PFSK-1 (cell line): ENCODE measurements at regions not wholly inside any gene's neighbourhood (a gene's known extent, or its start where the extent isn't known, plus 50 kb on each side); places are given as distances from the start of the nearest gene placed in this dataset.

Source experiments
- FOXP2 ChIP-seq: optimal IDR thresholded peaks from 2 replicates; pipeline ENCODE3; 2011; ENCODE audit warnings: borderline replicate concordance, control low read depth, inconsistent platforms; ENCODE audit not compliant: insufficient read depth; ENCODE audit errors: extremely low read length, extremely low read depth
- POLR2AphosphoS5 ChIP-seq: IDR thresholded peaks from 2 replicates; pipeline ENCODE4 v1.6.1; 2012; ENCODE audit warnings: low read depth, mild to moderate bottlenecking, control low read depth, low read length, moderate library complexity
- SIN3A ChIP-seq: IDR thresholded peaks from 2 replicates; pipeline ENCODE4 v1.6.1; 2012; ENCODE audit warnings: mild to moderate bottlenecking, low read length, moderate library complexity, borderline replicate concordance; ENCODE audit not compliant: insufficient read depth
- TAF1 ChIP-seq: IDR thresholded peaks from 2 replicates; pipeline ENCODE4 v1.6.1; 2012; ENCODE audit warnings: low read length, control low read depth, borderline replicate concordance; ENCODE audit not compliant: insufficient read depth
- TF ChIP-seq, protein P1 (sequence below), 2 experiments: IDR thresholded peaks; 2 replicates each; pipeline versions ENCODE4 v1.6.1 to v1.8.0; 2011 to 2012; ENCODE audit warnings: low read depth in 2 of 2, low read length in 2 of 2, control low read depth in 1 of 2, inconsistent platforms in 1 of 2, mild to moderate bottlenecking in 1 of 2, moderate library complexity in 1 of 2; ENCODE audit not compliant: insufficient read depth in 1 of 2

DNA sequence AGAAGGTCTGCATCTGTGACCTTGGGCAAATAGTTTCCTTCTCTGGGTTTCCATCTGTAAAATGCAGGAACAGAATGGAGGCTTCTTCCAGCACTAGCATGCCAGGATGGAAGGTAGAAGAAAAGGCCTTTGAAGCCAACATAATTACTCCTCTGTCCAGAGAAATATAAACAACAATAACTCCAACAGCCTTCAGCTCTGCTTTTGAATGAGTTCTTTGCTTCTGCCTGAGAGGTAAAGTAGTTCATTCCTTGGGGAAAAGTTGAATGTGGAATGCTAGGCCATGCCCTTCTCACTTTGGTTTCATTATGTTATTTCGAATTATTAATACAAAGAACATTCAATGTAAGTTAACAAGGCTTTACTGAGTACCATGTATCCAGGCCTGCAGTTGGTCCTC is 61.2 kb upstream of the BLID start:
- TF ChIP-seq, protein P1, sequence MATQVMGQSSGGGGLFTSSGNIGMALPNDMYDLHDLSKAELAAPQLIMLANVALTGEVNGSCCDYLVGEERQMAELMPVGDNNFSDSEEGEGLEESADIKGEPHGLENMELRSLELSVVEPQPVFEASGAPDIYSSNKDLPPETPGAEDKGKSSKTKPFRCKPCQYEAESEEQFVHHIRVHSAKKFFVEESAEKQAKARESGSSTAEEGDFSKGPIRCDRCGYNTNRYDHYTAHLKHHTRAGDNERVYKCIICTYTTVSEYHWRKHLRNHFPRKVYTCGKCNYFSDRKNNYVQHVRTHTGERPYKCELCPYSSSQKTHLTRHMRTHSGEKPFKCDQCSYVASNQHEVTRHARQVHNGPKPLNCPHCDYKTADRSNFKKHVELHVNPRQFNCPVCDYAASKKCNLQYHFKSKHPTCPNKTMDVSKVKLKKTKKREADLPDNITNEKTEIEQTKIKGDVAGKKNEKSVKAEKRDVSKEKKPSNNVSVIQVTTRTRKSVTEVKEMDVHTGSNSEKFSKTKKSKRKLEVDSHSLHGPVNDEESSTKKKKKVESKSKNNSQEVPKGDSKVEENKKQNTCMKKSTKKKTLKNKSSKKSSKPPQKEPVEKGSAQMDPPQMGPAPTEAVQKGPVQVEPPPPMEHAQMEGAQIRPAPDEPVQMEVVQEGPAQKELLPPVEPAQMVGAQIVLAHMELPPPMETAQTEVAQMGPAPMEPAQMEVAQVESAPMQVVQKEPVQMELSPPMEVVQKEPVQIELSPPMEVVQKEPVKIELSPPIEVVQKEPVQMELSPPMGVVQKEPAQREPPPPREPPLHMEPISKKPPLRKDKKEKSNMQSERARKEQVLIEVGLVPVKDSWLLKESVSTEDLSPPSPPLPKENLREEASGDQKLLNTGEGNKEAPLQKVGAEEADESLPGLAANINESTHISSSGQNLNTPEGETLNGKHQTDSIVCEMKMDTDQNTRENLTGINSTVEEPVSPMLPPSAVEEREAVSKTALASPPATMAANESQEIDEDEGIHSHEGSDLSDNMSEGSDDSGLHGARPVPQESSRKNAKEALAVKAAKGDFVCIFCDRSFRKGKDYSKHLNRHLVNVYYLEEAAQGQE (IDR thresholded peaks at IDR 0.05; ENCODE audit: insufficient read depth in 1 of 2, low read depth in 2 of 2, low read length in 2 of 2), result no peak
- TF ChIP-seq SIN3A, result no peak
- TF ChIP-seq FOXP2, result no peak
- no peak for TF ChIP-seq POLR2AphosphoS5
- no peak for TF ChIP-seq TAF1

DNA sequence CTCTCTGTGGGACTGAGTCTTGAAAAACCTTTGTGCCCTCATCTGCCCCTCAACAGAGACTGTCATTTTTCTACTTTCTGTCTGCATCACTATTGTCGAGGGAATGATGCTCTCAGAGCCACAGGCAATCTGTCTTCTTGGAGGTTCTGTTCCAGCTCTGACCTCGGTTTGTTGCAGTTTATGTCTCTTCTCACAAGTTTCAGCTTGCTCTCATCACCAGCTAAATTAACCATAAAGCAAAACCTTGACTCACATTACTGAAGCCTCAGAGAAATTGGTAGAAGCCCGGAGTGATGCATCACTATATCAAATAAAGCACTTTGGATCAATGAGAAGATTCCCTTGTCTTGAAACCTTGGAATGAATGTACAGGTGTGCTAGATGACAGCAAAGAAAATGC is 60.6 kb upstream of the BLID start:
- TF ChIP-seq POLR2AphosphoS5, result no peak
- TF ChIP-seq TAF1, result no peak
- TF ChIP-seq, protein P1 (IDR thresholded peaks at IDR 0.05; ENCODE audit: insufficient read depth in 1 of 2, low read depth in 2 of 2, low read length in 2 of 2), result no peak
- TF ChIP-seq FOXP2, result no peak
- TF ChIP-seq SIN3A, result no peak

DNA sequence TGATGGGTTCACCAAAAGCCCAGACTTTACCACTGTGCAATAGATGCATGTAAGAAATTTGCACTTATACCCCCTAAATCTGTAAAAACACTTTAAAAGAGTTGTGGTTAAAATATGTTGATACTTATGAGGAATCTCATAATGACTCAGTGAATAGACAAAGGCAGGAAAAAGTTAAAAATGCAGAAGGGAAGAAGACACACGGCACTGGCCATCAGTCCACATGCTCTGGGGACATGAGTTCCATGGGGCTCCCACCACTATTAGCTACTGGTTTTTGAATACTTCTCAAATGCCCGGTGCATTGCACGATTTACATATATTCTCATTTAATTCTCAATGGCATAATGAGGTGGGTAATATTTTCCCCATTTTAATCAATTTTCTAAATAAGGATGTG is 59.3 kb upstream of the BLID start:
- TF ChIP-seq POLR2AphosphoS5, result no peak
- TF ChIP-seq SIN3A, result no peak

DNA sequence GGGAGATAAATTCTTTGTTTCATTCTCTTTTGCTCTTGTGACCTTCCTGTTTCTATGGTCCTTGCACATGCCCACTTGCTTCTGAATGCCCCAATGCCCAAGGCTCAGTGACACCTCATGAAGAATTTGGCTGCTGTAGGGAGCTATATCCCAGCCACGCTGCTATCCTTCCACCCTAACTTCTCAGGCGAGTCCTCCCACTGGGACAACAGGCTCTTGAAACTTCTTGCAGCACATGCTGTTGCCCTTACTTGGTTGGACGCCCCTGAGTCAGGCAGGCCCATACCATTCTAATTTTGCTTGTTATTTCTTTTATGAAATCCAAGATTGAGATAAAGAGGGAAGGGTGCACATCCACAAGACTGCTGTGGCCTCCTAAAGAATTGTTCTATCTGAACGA is 57.6 kb upstream of the BLID start:
- TF ChIP-seq, protein P1 (IDR thresholded peaks at IDR 0.05; ENCODE audit: insufficient read depth in 1 of 2, low read depth in 2 of 2, low read length in 2 of 2), result no peak
- TF ChIP-seq FOXP2, result no peak

DNA sequence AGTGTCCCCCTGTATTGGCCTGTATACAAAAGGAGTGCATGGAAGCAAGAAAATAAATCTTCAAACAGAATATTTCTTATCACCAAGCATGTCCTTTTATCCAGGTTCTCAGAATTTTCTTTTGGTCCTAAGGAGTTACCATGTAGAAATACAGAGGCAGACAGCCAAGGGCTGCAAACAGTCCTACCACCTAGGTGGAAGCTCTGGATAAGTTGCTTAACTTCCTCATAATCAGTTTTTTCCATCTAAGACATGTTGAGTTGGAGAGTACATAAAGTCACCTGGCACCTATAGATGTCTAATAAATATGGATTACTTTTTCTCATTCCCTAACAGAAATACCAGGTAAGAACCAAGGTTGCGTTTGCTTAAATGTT is 57.0 kb upstream of the BLID start:
- TF ChIP-seq, protein P1 (IDR thresholded peaks at IDR 0.05; ENCODE audit: insufficient read depth in 1 of 2, low read depth in 2 of 2, low read length in 2 of 2), result no peak
- TF ChIP-seq FOXP2, result no peak
- TF ChIP-seq SIN3A, result no peak
- no peak for TF ChIP-seq TAF1
- TF ChIP-seq POLR2AphosphoS5, result no peak
